GM12873 (cell line): ENCODE measurements at regions not wholly inside any gene's neighbourhood (a gene's known extent, or its start where the extent isn't known, plus 50 kb on each side); places are given as distances from the start of the nearest gene placed in this dataset.

ENCODE experiments used
- CTCF ChIP-seq: IDR thresholded peaks from 2 replicates; pipeline ENCODE4 v1.5.1; 2012; ENCODE audit warnings: low read depth, mild to moderate bottlenecking, moderate library complexity, low read length, control low read depth; ENCODE audit not compliant: insufficient read depth; ENCODE audit errors: missing control alignments

- no peak for TF ChIP-seq CTCF
Observed at GRCh38 chr13:58369936-58370335, 738.4 kb downstream of the PCDH17 start.

DNA sequence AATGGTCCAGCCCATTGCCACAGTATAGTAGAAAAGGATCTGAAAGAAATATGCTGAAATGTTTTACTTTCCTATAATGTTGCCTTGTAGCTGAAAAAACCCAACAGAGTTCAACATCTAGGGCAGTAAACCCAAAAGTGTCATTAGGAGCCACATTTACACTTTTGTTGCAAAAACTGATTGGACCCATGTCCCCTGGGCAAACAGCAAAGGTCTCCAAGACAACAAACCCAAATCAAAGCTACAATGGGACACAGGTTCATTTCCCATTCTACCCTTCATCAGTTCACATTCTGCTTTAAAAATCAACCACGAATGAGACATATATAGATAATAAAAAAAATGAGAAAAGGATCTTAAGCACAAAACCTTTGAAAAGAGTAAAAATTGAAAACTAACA lies 744.8 kb downstream of the PCDH17 start:
- TF ChIP-seq CTCF, result no peak

DNA sequence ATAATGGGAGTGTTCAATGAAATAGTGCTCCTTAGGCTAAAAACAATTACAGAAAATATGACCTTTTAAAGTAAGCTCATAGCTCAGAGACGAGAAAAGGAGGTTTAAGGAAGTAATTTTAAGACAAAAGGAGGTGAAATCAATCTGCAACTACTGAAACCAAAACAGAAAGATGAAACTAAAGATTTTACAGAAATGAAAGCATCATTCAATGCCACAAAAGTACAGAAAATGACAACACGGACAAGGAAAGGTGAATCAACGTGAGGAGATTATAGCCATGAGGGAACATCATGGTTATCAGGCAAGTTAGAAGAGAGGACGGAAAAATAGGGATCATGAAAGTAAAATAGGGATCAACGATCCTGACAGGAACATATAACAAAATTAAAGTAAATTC lies 745.2 kb downstream of the PCDH17 start:
- TF ChIP-seq CTCF, result no peak

DNA sequence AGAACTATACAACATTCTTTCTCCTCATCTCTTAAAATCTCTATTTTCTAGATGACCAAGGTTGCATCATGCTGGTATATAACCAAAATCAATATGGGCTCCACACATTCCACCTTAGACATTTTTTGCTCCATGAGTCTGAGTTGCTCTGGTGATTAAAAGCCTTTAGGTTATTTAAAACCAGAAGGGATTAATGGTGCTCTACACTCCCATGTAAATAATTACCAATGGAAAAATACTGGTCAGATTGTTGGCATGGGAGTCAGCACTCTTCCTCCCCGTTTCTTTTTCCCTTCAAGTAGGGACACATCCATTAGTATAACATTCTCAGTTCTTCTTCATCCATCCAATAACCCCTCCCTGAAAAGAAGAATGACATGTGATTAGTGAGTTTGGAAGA lies 747.7 kb downstream of the PCDH17 start:
- no peak for TF ChIP-seq CTCF

- no peak for TF ChIP-seq CTCF
Observed at GRCh38 chr13:58397596-58398387, 766.2 kb downstream of the PCDH17 start.

DNA sequence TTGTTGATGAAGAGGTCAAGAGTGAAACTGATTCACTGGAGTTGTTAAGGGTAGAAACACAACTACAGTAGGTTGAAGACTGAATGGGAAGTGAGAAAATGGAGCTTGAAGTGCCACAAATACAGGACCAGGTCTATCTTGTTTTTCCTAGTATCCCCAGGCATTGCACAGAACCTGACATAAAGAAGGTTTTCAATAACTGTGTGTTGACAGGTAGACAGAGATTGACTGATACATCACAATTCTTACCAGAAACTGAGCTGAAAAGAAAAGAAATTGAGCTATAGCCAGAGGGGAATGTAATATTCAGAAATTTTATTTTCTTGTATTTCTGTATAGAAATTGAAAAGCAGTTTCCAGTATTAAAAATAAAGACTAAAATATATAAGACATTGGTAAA lies 767.7 kb downstream of the PCDH17 start:
- TF ChIP-seq CTCF, result no peak

DNA sequence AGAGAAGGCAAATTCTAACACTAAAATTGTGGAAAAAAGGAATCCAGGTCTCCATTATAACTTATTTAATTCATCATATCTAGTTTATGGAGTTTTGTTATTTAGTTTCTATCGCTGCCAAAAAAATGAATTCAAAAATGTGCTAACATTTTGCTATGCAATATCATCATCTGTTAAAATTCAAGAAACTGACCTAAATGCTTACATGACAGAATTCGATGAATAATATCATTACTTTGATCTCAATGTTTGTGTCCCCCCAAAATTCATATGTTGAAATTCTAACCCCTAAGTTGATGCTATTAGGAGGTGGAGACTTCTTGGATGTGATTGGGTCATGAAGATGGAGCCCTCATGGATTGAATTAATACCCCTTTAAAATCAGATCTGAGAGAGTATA lies 775.0 kb downstream of the PCDH17 start:
- TF ChIP-seq CTCF, result no peak
